HG02885 (cell line): ENCODE measurements at regions not wholly inside any gene's neighbourhood (a gene's known extent, or its start where the extent isn't known, plus 50 kb on each side); places are given as distances from the start of the nearest gene placed in this dataset.
"Not testable (repeated sequence)": the region's sequence is repeated elsewhere in the genome, so short reads cannot be mapped to it uniquely, and the experiment has no call there.

Source experiments
- ATAC-seq: cut with Tn5 transposase; IDR thresholded peaks from one replicate; pipeline ENCODE4 v1.9.1; 2021; ENCODE audit warnings: mild to moderate bottlenecking; ENCODE audit not compliant: unreplicated experiment, poor library complexity

- ATAC-seq: no peak
These were observed 108.1 kb downstream of the ZFAND4 start for GRCh38 chr10:45564303-45564959.

- ATAC-seq: no peak
These were observed 110.6 kb downstream of the ZFAND4 start for GRCh38 chr10:45561952-45562351.

DNA sequence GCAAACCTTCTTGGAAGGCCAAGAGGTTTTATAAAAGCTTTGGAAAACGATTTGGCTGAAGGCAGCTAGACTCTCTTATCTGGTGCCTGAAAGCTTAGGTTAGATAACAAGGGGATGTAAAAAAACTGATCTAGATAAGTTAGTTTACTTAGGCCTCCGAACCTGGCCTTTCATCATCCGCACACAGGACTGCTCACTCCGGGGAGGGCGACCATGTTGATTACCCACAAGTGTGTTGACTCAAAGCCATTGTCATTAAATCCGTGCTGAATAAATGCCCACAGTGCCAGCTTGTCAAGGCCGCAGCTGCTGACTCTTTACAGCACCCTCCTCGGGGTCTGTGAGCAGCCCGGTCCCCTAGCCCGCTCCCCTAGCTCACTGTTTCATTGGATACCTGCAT is 112.3 kb downstream of the ZFAND4 start:
- no peak for ATAC-seq

DNA sequence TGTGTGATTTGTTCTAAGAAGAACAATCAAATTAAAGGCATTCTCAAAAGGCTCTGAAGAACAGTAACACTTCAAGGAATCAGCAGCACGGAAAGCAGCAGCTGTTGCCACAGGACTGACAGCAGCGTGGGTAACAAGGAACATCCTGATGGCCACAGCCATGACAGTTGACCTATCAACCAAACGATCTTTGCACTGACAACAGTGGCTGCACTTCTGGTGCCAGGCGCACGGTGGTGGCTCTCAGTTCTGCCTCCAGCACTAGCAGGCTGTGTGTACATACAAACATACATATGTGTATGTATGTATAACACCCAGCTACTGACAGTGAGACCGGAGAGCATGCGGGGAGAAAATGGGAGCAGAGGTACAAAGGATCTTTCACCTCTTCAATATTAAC is 114.1 kb downstream of the ZFAND4 start:
- no peak for ATAC-seq

DNA sequence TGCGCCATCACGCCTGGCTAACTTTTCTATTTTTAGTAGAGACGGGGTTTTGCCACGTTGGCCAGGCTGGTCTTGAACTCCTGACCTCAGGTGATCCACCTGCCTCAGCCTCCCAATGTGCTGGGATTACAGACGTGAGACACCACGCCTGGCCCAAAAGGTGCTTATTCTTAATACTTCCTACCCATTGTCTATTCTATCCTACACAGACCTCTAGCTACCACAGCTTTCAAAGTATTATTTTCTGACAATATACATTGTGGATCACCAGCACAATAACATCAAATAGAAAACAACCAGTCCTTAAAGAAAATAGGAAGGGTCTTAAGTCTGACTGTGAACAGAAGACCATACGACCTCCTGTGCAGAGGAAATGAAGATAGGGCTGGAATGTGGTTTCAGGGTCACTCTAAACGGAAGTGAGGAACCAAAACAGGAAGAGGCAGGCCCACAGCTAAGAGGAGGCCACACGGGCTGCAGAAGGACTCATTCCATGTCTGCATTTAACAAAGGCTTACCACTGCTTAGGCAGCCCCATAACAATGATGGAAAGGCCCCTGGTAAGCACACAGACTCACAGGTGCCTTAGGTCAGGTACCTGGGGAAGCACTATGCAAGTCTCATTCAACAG is 115.2 kb downstream of the ZFAND4 start:
- no peak for ATAC-seq

DNA sequence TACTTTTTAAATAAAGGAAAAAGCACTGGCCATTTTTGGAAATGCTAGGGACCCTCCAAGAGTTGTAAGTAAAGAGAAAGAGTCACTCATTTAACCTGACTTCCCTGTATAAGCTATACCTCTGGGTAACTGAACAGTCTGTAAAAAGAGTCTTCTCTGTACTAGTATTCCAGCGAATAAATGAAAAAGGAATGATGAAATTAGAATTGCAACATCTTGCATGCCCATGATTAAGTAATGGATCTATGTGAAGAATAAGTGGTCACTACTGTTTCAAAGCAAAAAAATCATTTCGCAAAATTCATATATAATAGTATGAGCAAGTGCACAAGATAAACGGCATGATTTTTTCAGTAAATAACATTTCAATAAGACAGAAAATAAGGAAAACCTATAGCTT is 116.8 kb downstream of the ZFAND4 start:
- ATAC-seq: no peak

DNA sequence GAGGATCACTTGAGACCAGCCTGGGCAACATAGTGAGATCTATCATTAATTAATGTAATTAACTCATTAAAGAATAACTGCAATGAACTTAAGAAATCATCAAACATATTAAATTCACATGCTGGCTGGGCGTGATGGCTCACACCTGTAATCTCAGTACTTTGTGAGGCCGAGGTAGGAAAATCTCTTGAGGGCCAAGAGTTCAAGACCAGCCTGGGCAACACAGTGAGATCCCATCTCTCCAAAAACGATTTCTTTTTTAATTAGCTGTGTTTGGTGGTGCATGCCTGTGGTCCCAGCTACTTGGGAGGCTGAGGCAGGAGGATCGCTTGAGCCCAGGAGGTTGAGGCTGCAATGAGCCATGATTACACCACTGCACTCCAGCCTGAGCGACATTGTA is 117.2 kb downstream of the ZFAND4 start:
- not testable (repeated sequence) for ATAC-seq

DNA sequence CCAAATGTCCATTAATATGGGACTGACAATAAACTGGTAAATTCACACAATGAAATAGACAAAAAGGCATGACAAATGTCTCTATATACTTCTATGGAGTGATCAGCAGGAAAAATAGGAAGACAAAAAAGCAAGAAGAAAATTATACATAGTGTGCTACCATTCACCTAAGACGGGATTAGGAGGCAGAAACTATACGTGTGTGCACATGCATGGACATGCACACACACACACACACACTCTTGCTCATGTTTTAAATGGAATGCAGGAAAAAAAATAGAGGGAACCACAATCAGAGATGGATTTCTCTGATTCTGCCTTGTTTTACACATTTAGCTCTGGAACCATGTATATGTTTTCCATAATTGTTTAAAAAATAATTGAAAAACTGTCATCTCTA is 119.0 kb downstream of the ZFAND4 start:
- ATAC-seq: no peak

DNA sequence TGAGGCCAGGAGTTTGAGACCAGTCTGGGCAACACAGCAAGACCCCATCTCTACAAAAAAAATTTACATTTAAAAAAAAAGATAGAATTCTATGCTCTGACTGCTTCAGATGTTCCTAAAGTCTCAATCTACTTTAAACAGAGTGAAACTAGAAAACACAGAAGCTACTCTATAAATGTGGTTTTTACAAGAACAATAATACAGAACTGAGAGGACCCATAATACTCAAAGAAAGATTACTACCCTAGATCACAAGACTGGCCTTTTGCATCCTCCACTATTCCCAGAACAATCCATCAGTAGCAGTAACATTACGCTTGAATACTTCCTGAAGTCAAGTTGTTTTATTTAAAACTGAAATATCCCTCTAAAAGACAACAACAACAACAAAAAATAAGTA is 119.4 kb downstream of the ZFAND4 start:
- ATAC-seq: peak; percentile 69

DNA sequence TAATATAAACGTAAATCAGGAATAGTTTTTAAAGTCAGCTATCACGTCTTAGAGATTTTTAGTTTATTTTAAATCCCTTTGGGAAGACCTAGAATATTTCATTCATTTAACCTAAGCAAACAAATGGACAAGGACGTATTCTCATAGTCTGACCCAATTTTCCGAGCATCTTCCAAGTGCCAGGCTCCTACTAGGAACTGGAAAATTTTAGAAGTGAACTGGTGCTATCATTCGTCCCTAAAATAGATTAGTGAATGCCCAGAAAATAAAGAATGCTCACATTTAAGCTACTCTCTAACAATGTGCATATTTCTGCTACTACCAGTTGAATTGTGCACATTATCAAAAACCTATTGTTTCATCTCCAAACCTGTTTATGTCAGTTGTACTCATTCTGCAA is 120.1 kb downstream of the ZFAND4 start:
- no peak for ATAC-seq

- ATAC-seq: no peak
These were observed 121.4 kb downstream of the ZFAND4 start for GRCh38 chr10:45550903-45551786.

DNA sequence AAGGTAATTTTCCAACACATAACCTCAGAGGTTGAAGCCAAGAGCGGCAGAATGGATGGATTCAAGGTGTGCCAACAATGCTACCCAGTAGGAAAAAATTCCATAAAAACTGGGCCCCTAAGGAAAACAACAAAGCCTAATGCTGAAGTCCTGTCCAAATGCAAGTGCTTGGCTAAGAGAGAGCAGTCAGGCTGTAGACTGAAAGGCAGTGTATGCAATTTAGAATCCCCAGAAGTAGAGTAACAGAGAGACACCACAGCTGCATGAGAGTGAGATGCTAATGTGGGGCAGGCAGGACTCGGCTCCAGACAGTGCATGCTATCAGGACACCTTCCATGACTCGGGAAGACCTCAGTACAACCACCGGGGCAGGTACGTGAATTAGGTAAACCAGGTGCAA is 124.5 kb downstream of the ZFAND4 start:
- no peak for ATAC-seq

GRCh38 chr10:45547207-45547606 is 125.4 kb downstream of the ZFAND4 start:
- ATAC-seq: no peak

- ATAC-seq: no peak
These were observed 127.4 kb downstream of the ZFAND4 start for GRCh38 chr10:45545150-45545549.

- no peak for ATAC-seq
These were observed 128.4 kb downstream of the ZFAND4 start for GRCh38 chr10:45544191-45544590.

DNA sequence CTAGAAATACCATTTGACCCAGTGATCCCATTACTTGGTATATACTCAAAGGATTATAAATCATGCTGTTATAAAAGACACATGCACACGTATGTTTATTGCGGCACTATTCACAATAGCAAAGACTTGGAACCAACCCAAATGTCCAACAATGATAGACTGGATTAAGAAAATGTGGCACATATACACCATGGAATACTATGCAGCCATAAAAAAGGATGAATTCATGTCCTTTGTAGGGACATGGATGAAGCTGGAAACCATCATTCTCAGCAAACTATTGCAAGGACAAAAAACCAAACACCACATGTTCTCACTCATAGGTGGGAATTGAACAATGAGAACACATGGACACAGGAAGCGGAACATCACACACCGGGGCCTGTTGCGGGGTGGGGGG is 131.5 kb downstream of the ZFAND4 start:
- ATAC-seq: not testable (repeated sequence)

DNA sequence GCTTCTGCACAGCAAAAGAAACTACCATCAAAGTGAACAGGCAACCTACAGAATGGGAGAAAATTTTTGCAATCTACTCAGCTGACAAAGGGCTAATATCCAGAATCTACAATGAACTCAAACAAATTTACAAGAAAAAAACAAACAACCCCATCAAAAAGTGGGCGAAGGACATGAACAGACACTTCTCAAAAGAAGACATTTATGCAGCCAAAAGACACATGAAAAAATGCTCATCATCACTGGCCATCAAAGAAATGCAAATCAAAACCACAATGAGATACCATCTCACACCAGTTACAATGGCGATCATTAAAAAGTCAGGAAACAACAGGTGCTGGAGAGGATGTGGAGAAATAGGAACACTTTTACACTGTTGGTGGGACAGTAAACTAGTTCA is 132.0 kb downstream of the ZFAND4 start:
- ATAC-seq: not testable (repeated sequence)

DNA sequence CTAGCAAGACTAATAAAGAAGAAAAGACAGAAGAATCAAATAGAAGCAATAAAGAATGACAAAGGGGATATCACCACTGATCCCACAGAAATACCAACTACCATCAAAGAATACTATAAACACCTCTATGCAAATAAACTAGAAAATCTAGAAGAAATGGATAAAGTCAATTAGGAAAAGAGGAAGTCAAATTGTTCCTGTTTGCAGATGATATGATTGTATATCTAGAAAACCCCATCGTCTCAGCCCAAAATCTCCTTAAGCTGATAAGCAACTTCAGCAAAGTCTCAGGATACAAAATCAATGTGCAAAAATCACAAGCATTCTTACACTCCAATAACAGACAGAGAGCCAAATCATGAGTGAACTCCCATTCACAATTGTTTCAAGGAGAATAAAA is 133.0 kb downstream of the ZFAND4 start:
- ATAC-seq: not testable (repeated sequence)

DNA sequence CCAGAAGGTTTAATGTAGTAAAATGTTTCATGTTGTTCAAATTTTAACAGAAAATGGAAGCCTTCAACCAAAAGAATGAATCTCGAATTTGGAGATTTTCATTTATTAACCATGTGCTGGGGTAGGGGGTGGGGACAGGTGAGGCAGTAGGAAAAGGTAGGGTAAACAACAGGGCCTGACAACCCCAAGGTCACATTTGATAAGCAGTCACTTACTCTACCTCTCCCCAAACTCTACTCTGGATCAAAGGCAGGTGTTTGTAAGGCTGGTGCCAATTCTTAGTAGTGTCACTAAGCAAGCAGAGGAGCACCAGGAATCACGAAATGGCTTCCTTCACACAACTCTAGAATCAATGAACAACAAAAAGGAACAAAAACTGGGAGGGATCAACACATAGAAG is 138.0 kb downstream of the ZFAND4 start:
- no peak for ATAC-seq

DNA sequence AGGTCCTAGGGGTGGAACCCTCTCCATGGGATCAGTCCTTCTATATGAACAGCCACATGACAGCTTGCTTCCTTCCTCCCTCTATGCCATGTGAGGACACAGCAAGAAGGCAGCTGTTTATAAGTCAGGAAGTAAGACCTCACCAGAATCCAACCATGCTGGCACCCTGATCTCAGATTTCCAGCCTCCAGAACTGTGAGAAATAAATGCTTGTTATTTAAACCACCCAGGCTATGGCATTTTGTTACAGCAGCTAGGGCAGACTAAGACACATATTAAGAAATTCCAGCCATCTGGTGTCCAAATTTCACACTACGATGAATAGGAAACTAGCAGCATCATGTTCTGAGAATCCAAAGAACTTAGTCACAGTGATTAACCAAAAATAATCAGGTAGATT is 140.1 kb downstream of the ZFAND4 start:
- ATAC-seq: no peak

- ATAC-seq: no peak
These were observed 146.2 kb downstream of the ZFAND4 start for GRCh38 chr10:45526309-45526905.
